HG03520 (cell line): ENCODE measurements at regions not wholly inside any gene's neighbourhood (a gene's known extent, or its start where the extent isn't known, plus 50 kb on each side); places are given as distances from the start of the nearest gene placed in this dataset.

Source experiments
- ATAC-seq: cut with Tn5 transposase; IDR thresholded peaks from one replicate; pipeline ENCODE4 v1.9.1; 2021; ENCODE audit warnings: mild to moderate bottlenecking, moderate library complexity; ENCODE audit not compliant: unreplicated experiment

GRCh38 chr10:130905386-130905785 lies 406.1 kb downstream of the TCERG1L start:
- ATAC-seq: no peak

DNA sequence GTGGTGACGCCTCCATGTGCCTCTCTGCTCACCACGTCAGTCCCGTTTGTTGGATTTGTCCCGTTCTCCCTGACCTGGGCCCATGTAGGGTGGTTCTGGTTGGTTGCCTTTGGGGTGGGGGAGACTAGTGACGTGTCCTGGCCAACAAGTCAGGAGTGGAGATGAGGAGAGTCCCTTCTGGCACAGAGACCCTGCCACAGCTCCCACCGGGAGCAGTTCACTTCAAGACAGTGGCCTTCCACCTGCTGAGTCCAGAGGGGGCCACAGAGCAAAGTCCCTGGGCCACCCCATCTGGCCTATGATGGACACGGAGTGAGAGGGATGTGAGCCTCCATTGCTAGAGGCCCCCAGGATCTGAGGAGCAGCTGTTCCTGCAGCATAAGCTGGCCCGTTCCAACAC lies 405.6 kb downstream of the TCERG1L start:
- no peak for ATAC-seq

DNA sequence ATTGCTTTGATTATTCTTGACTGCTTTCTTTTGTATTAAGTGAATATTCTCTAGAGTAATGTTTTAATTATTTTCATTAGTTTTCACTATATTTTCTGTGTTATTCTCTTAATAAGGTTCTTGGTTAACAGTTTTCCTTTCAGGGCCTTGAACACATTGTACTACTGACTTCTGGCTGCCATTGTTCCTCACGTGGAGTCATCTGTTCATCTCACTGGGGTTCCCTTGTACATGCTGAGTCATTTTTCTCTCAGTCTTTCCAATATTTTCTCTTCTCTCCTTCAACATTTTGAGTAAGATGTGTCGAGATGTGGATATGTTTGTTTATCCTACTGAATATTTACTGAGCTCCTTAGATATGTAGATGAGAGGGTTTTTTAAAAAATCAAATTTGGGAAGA lies 400.7 kb downstream of the TCERG1L start:
- no peak for ATAC-seq

DNA sequence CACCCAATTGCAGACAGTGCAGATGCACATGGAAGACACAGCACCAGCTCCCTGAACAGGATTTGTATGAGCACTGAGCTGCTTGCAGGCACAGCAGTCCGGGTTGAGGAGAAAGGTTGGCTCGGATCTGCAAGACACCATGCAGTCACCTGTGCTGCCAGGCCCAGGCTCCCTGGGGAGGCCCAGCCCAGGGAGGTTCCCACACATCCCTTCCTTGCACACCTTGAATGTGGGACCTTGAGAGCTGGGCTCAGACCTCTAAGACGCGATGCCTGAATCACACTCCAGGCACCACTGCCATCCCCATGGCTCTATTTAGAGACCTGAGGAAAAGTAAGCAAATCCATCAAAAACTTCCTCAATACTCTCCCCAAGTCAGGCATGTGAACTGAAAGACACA lies 397.7 kb downstream of the TCERG1L start:
- ATAC-seq: no peak

DNA sequence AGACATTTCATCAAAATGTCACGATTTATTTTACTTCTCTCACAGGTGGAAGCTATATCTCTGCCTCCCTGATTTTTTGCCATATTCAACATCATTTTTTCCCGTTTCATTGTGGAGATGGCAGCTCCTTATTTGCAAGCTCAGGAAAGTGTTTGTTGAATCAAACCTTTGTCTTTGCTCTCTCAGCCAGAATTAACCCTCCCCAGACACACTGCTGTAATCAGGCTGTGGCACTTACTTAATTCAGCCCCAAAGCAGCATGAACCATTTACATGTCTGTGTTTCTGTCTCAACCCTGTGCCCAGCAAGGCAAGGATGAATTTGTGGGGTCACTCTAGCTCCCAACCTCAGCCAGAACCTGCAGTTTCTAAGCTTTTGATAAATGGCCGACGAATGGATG lies 397.2 kb downstream of the TCERG1L start:
- ATAC-seq: no peak

DNA sequence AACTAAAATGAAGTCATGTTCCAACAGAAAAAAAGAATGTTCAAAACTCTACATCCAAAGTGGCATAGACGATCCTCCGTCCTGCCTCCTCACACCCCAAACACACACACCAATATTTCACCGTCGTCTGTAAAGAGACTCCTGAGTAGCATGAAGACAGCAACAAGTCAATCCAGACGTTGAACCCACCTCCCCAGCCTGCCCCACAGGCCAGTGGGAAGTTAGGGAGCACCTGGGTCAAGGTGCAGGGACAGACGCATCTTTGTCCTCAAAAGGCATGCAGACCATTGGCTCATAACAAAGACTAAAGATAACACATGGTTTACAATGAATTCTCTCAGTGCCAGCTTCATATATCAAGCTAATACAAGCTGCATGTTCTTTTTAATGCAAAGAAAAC lies 396.5 kb downstream of the TCERG1L start:
- ATAC-seq: no peak

- ATAC-seq: no peak
Observed at GRCh38 chr10:130921461-130921860, 390.1 kb downstream of the TCERG1L start.

DNA sequence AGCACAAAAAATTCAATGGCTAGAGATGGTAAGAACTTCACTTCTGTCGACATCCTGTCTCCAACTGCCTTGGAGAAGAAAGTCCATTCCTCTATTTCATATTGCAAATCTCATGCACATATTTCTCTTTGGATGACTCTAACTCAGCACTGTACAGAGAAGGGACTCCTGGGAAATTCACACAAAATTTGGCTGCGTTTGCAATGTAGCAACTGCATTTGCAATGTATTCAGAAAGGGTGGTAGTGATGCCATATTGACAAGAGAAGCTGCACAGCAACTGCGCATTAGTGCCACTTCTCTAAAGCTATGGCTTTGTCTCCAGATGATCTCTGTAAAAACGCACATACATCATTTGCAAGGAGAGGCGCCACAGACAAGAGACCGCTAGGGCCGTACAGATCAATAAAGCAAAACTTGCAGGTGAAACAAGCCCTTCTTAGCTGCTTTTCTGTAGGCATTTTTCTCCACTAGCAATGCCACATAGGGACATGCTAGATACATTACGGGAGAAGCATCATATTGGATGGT lies 389.5 kb downstream of the TCERG1L start:
- ATAC-seq: no peak

DNA sequence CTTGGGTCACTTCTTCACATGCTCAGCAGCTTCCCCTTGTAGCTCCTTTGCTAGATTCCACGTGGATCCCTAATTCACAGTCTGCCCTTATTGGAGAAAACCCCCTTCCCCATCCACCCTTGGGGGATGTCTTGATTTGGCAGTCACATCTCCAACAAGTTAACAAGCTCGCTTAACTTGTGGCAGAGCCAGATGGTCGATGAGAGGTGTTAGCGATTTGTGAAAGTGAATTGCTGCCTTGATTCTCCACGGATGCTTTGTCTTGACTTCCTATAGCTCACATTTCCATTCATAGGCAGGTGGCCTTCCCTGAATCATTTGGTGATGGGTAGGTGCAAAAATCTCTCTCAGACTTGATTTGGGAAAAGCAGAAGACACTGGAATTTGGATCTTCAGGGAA lies 387.9 kb downstream of the TCERG1L start:
- ATAC-seq: no peak

- ATAC-seq: no peak
Observed at GRCh38 chr10:130924138-130924819, 387.2 kb downstream of the TCERG1L start.

GRCh38 chr10:130926442-130926841 lies 385.1 kb downstream of the TCERG1L start:
- ATAC-seq: no peak

- no peak for ATAC-seq
Observed at GRCh38 chr10:130927157-130927556, 384.4 kb downstream of the TCERG1L start.

- ATAC-seq: no peak
Observed at GRCh38 chr10:130928306-130928705, 383.2 kb downstream of the TCERG1L start.

DNA sequence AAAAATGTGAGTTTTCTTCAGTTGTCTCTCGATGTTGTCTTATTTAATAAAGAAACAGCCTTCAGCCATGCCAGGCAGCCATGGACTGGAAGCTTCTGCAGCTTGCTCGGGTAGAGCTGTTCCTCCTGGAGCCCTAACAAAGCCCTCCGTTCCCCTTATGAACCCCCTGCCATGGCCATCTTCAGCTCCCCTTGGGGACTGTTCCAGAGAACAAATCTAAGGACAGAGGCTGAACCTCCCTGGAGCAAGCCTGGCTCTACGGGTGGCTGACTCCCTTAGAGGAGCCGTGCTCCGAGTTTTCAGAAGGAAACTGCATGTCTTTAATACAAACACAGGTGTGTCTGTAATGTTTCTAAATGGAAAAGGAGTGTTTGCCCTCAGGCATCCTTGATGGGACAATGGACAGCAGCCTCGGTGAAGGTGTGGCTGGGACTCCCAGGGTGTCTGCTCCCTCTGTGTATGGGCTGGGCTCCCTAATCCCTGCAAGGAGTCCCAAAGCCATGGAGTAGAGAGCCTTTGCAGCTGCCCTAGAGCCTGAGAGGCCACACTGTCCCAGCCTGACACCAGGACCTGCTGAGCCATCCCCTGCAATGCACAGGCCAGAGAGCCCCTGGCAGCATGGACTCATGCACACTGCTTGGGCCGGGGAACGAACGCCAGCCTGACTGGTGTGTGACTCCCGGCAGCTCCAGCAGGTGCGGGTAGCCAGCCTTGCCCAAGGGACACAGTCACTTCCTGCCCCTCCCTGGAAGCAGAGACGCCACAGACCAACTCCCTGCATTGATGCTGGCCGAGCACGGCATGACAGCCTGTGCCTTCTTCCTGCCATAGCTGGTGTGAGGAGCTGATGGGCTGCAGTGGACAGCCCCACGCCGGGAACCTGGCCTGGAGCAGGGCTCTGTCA lies 381.8 kb downstream of the TCERG1L start:
- no peak for ATAC-seq

DNA sequence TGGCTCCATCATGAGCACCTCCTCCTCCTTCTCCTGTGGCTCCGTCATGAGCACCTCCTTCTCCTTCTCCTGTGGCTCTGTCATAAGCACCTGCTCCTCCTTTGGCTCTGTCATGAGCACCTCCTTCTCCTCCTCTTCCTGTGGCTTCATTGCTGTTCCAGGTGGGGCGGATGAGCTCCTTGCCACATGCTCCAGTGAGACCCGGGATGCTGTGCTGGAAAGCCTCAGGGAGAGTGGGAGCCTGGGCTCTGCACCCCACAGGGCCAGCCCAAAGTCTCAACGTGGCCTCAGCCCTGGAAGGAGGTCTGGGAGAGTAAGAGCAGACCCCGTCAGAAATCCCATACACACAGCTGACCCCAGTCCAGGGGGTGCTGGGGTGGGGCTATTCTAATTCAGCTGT lies 380.7 kb downstream of the TCERG1L start:
- no peak for ATAC-seq

DNA sequence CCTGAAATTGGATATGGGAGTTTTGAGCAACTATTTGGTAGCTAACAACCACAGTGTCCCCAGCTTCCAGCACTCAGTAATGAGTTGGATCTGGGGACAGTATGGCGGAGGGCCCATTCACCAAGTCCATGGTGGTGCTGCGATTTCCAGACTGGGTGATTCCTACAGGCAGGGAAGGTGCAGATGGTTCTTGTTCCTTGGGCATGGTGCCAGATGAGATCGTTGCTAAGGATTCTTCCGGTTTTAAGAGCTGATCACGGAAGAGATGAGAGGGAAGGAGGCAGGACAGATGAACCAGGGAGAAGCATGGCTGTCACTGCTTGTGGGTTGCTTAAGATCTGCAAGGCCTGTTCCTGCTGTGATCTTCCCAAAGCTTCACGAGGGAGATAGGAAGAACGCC lies 380.3 kb downstream of the TCERG1L start:
- no peak for ATAC-seq

DNA sequence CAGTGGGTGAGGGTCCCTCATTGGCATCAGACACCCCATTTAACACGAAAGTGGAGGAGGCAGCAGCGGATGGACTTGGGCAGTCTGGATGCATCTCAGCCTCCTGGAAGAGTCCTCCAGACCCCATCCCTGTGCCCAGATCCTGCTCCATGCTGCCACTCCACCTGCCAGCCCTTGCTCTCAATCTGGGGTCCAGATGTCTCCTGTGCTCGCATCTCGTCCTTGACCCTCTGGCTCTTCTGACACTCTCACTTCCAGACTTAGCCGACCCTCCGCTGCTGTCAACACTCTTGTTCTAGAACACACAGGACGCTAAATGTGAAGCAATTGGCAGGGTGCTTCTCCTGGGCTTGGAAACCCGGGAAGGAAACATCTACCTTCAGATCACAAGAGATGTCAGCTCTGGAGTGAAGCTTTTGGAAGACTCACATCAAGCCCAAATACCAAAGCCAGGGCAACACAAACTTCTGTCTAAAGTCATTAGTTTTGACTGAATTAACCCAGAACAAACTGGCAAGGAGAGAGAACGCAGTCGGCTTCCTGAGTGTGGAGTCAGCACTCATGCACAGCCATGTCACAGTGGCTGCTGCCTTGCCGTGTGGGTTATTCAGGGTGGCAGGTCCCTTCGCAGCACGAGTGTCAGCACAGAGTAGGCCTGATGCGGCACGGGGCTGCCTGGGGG lies 379.1 kb downstream of the TCERG1L start:
- ATAC-seq: no peak

DNA sequence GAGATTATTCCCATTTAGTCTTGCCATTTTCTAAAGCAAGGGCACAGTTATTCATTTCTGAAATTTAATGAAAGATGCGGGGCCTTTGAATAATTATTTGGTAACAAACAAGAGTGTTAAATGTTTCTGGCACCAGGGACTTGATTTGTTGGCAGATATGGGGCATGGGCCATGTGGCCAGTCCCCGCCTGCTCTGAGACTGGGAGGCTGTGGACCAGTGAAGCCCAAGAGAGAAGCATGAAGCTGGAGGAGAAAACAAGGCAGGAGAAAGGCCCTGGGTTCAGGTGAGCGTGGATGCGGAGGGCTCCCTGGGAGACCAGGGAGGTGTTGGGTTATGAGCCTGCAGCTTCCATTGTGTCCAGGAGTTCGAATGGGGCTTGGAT lies 378.5 kb downstream of the TCERG1L start:
- ATAC-seq: no peak

DNA sequence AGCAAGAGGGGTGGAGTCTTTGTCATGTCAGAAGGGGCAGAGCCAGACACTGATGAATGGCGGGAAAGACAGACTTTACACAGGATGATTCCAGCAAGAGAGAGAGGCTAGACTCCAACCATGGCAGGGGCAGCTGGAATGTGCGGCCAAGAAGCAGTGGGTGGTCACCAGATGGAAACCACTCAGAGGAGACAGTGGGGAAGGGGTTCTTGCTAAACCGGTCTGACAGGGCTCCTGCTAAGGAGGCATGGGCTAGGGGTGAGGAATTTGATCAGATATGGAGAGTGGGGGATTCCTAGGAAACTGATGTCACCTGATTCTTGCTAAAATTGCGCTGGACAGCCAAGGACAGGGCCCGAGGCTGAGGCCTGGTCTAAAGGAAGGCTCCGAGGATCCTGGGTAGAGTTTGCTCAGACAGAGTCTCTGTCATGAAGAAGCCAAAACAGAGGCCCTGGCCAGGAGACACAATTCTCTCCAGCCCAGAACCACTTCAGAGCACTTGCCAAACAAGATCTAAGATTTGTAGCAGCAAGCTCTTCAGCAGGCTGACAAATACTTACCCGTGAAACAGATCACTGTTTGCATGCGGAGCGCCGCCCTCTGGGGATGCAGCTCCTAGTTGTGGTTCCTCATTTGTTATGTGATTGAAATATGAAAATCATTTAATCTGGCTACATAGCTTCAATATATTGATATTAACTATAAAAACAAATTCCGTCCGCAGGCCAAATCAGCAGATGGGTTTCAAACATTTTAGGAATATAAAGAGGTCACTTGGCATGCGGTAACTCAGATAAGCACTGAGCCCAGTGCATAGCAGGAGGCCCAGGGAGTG lies 377.0 kb downstream of the TCERG1L start:
- no peak for ATAC-seq

DNA sequence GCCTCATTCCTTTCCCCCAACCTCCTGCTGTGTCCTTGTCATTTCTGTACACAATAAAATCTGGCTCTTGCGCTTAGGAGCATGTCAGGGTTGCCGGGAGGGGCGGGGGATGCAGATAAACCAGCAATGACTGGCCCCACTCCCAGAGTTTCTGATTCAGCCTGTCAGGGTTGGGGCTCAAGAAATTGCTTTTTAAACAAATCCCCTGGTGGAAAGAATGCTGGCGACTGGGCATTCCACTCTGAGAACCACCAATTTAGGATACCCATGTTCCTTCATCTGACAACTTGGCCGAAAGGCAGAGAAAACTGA lies 376.4 kb downstream of the TCERG1L start:
- ATAC-seq: no peak
